Caco-2 (cell line): ENCODE measurements at regions not wholly inside any gene's neighbourhood (a gene's known extent, or its start where the extent isn't known, plus 50 kb on each side); places are given as distances from the start of the nearest gene placed in this dataset.

Experiments used
- BruUV-seq: library from RNA; stranded (reverse); fragments of 400-500 nt; replicated peaks from 2 replicates; lab custom pipeline; 2021; lab: Mats Ljungman, UMichigan
- CTCF ChIA-PET: fragments of 300-600 bp; sonication (Branson Sonifier 250); formaldehyde crosslinking; loops from one replicate; lab custom pipeline; 2022; ENCODE audit warnings: antibody characterized with exemption; lab: Charles Lee
- POLR2A ChIA-PET: fragments of 300-600 bp; sonication (Branson Sonifier 250); formaldehyde crosslinking; loops from one replicate; lab custom pipeline; 2022; ENCODE audit warnings: antibody characterized with exemption; lab: Charles Lee
- DNase-seq, 2 experiments: peaks; one replicate each; pipeline versions ENCODE4 v3.0.0 to v3.0.0-alpha.2; 2020 to 2022
- H3K27me3 ChIP-seq: replicated peaks from 2 replicates; pipeline ENCODE4 v1.6.0; 2011; ENCODE audit warnings: low read length; ENCODE audit not compliant: control insufficient read depth, insufficient read depth
- H3K36me3 ChIP-seq: 2 replicates; pipeline ENCODE4 v1.5.1; 2011; ENCODE audit warnings: low read length; ENCODE audit not compliant: control insufficient read depth, insufficient read depth
- H3K4me1 ChIP-seq: fragments of 250-450 bp; sonication (Bioruptor Pico); 2 replicates; pipeline ENCODE4 v1.5.1; 2020; ENCODE audit warnings: mild to moderate bottlenecking
- H3K4me3 ChIP-seq: 2 replicates; pipeline ENCODE4 v1.5.1; 2011; ENCODE audit warnings: low read depth, mild to moderate bottlenecking, control low read depth, low read length
- H3K9me3 ChIP-seq: fragments of 250-450 bp; sonication (Bioruptor Pico); 2 replicates; pipeline ENCODE4 v1.5.1; 2020; ENCODE audit warnings: mild to moderate bottlenecking, moderate library complexity
- H3K27ac Mint-ChIP-seq: one replicate; pipeline ENCODE4 v1.8.0; 2022; ENCODE audit warnings: mixed read lengths; ENCODE audit not compliant: unreplicated experiment
- H3K27me3 Mint-ChIP-seq: one replicate; pipeline ENCODE4 v1.8.0; 2022; ENCODE audit warnings: mixed read lengths; ENCODE audit not compliant: insufficient read depth, unreplicated experiment
- H3K36me3 Mint-ChIP-seq: one replicate; pipeline ENCODE4 v1.8.0; 2022; ENCODE audit warnings: mild to moderate bottlenecking, mixed read lengths; ENCODE audit not compliant: insufficient read depth, unreplicated experiment
- H3K4me1 Mint-ChIP-seq: one replicate; pipeline ENCODE4 v1.8.0; 2022; ENCODE audit warnings: low read depth, mixed read lengths; ENCODE audit not compliant: unreplicated experiment
- H3K4me3 Mint-ChIP-seq: one replicate; pipeline ENCODE4 v1.8.0; 2022; ENCODE audit warnings: mild to moderate bottlenecking, moderate library complexity, mixed read lengths; ENCODE audit not compliant: unreplicated experiment
- H3K9me3 Mint-ChIP-seq: one replicate; pipeline ENCODE4 v1.8.0; 2022; ENCODE audit warnings: mixed read lengths; ENCODE audit not compliant: unreplicated experiment
- CTCF ChIP-seq, 2 experiments: fragments of 200-600 bp in 1 of 2; IDR thresholded peaks; 1 replicate in 1 of 2; 2 replicates in 1 of 2; pipeline versions ENCODE4 v1.5.1 to v1.8.0; 2011 to 2022; ENCODE audit warnings: antibody characterized with exemption in 1 of 2, control low read depth in 1 of 2, inconsistent platforms in 1 of 2, low read depth in 1 of 2, low read length in 1 of 2, mild to moderate bottlenecking in 1 of 2, moderate library complexity in 1 of 2; ENCODE audit not compliant: insufficient read depth in 1 of 2, severe bottlenecking in 1 of 2, unreplicated experiment in 1 of 2
- intact Hi-C: fragments of 100-400 bp; cut with micrococcal nuclease; formaldehyde crosslinking; loops from one replicate; pipeline ENCODE4 v1.10.0; 2022; ENCODE audit not compliant: unreplicated experiment

- Histone ChIP-seq H3K4me3 (no peak overlapping the region), H3K36me3 (no peaks in the 10 kb centered on the region), H3K27me3 (no peaks in the 10 kb centered on the region), H3K4me1 (no peaks in the 10 kb centered on the region), H3K9me3 (no peaks in the 10 kb centered on the region)
- Mint-ChIP-seq H3K27ac (no peak overlapping the region), H3K4me1 (no peaks in the 10 kb centered on the region), H3K27me3 (no peaks in the 10 kb centered on the region), H3K36me3 (no peaks in the 10 kb centered on the region), H3K4me3 (no peak overlapping the region), H3K9me3 (no peaks in the 10 kb centered on the region)
- no TSS peak for BruUV-seq
- intact Hi-C loops, result no loop called here
- DNase-seq, result no peak
- no peak for TF ChIP-seq CTCF (IDR thresholded peaks at IDR 0.05; ENCODE audit: insufficient read depth in 1 of 2, low read depth in 1 of 2, low read length in 1 of 2, severe bottlenecking in 1 of 2, unreplicated experiment in 1 of 2)
- ChIA-PET POLR2A (no interaction called here), CTCF (no interaction called here)
Observed at GRCh38 chr6:93471281-93471680, 51.9 kb upstream of the EPHA7 start.
